AG09309 (cell line): ENCODE measurements at regions not wholly inside any gene's neighbourhood (a gene's known extent, or its start where the extent isn't known, plus 50 kb on each side); places are given as distances from the start of the nearest gene placed in this dataset.

Experiments
- DNase-seq: peaks from one replicate; pipeline ENCODE4 v3.0.0-alpha.2; 2010; ENCODE audit warnings: low read depth
- H3K4me3 ChIP-seq: 2 replicates; pipeline ENCODE4 v1.5.1; 2011; ENCODE audit warnings: mild to moderate bottlenecking, low read depth, low read length, moderate library complexity; ENCODE audit not compliant: control insufficient read depth
- CTCF ChIP-seq: IDR thresholded peaks from 2 replicates; pipeline ENCODE4 v1.5.1; 2011; ENCODE audit warnings: mild to moderate bottlenecking, low read depth, low read length, inconsistent platforms; ENCODE audit not compliant: insufficient read depth, control insufficient read depth; ENCODE audit errors: missing control alignments

DNA sequence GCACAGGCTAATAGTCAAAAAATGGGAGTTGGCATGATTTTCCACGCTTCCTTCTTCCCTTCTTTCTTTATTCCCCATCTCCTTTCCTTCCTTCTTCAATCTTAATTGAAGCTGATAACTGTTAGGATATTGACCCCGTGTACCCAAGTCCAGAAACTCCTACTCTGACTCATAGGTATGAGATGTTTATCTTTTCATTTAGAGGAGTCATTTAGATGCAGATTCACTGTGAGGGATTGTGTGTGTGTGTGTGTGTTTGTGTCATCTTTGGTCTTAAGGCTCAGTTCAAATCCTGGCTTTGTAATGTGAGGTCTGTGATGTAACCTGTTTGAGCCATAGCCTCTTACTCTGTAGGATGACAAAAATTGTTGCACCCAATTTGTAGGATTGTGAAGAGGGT is 332.0 kb upstream of the MAF start:
- no peak overlapping the region for H3K4me3 ChIP-seq
- TF ChIP-seq CTCF, result no peak
- DNase-seq, result no peak

DNA sequence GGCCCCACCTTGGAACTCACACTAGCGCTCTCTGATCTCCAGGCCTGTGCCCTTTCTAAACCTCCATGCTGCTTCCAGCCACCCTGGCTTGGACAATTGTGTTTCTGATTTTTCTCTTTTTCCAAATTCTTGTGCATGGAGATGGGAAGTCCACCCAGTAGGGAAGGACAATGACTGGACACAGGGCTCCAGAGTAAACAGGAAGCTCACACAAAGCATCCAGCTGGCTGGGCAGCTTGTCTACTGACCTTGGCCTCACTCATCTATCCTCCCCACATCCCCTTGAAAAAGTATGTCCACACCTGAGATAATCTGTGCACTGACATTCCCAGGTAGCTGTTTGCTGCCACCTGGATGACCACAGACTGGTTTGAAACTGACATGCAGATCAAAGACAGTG is 331.2 kb upstream of the MAF start:
- H3K4me3 ChIP-seq, result no peak overlapping the region
- no peak for DNase-seq
- TF ChIP-seq CTCF, result no peak

GRCh38 chr16:79929260-79929965 is 328.9 kb upstream of the MAF start:
- no peak overlapping the region for H3K4me3 ChIP-seq
- no peak for DNase-seq
- no peak for TF ChIP-seq CTCF

DNA sequence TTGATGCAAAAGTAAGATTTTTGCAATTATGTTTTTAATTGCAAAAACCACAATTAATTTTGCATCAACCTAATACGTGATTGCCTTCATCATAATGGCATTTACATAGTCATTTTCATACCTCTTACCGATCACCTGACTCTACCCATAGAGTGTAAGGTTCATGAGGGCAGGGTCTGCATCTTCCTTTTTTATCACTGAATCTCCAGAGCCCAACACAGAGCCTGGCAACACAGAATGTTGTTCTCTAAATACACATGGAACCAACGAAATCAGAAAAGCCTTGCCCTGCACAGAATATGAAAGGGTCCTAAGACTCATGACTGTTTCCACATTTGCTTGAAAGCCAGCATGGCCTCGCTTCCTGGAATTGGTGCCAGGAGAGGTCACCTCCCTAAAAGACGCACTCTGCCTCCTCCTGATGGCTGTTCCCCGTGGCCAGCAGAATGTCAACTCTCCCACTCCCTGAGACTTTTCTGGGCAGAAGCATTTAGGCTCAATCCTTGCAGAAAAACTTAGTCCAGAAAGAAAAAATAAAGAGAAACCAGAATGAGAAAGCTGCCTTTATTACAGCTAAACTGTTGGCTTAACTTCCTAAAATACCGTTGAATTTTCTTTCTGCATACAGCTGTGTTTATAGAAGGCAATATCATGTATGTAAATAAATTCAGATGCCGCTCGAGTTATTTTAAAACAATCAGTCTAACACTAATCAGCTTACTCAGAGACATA is 327.8 kb upstream of the MAF start:
- TF ChIP-seq CTCF, result no peak
- no peak for DNase-seq
- no peak overlapping the region for H3K4me3 ChIP-seq

DNA sequence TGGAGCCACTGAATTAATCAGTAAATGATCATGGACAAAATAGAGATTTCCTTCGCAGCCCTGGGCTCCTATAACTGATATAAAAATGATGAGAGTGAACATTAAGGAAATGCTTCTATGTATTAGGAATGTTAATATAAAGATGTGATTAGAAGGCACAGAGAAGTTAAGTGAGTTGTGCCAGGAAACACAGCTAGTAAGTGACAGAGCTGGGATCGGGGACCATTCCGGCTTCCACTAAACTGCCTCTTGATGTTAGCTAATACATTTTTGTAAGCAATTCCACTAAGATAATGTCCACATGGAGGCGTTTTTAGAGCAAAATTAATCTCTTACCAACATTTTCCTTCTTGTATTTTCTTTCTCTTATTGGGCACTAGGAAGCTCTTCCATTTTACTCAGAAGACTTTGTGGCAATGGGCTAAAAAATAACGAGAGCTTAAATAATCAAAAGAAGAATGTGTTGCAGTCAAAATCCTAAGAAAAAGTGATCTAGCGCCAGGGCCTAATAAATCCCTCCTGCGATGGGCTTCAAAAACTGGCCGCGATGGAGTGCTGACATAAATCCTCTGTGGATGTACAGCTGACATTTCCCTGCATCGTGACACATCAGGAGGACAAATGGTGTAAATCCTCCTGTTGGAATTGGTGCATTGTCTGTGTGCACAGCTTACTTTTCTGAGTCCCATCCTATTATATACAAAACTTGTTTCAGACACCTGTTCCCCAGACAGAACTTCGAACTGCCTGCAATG is 326.1 kb upstream of the MAF start:
- no peak for TF ChIP-seq CTCF
- H3K4me3 ChIP-seq, result no peak overlapping the region
- no peak for DNase-seq

GRCh38 chr16:79923431-79923830 is 322.9 kb upstream of the MAF start:
- no peak for TF ChIP-seq CTCF
- no peak for DNase-seq
- H3K4me3 ChIP-seq, result no peak overlapping the region
